Neural crest cell (in vitro differentiated cells): ENCODE measurements at regions not wholly inside any gene's neighbourhood (a gene's known extent, or its start where the extent isn't known, plus 50 kb on each side); places are given as distances from the start of the nearest gene placed in this dataset.

Experiments
- DNase-seq: peaks from one replicate; pipeline ENCODE4 v3.0.0; 2021; ENCODE audit warnings: low read depth, mixed read lengths, low spot score
- H3K27ac Mint-ChIP-seq: one replicate; pipeline ENCODE4 v1.8.0; 2021; ENCODE audit warnings: mild to moderate bottlenecking, mixed read lengths; ENCODE audit not compliant: unreplicated experiment
- H3K27me3 Mint-ChIP-seq: 2 replicates; pipeline ENCODE4 v1.8.0; 2021; ENCODE audit warnings: low read depth, mild to moderate bottlenecking, mixed read lengths
- H3K36me3 Mint-ChIP-seq: 2 replicates; pipeline ENCODE4 v1.8.0; 2021; ENCODE audit warnings: low read depth, mild to moderate bottlenecking, mixed read lengths
- H3K4me1 Mint-ChIP-seq: 2 replicates; pipeline ENCODE4 v1.8.0; 2021; ENCODE audit warnings: mixed read lengths
- H3K4me3 Mint-ChIP-seq: one replicate; pipeline ENCODE4 v1.8.0; 2021; ENCODE audit warnings: mild to moderate bottlenecking, mixed read lengths
- H3K9me3 Mint-ChIP-seq: 2 replicates; pipeline ENCODE4 v1.8.0; 2021; ENCODE audit warnings: mixed read lengths
- CTCF ChIP-seq: fragments of 200-600 bp; sonication (generic); conservative IDR thresholded peaks from 2 replicates; pipeline ENCODE4 v1.5.0; 2021; ENCODE audit warnings: antibody characterized with exemption, mild to moderate bottlenecking

GRCh38 chr7:46678421-46678820, 757.3 kb upstream of the IGFBP3 start:
- no peak for TF ChIP-seq CTCF
- no peak for DNase-seq
- Mint-ChIP-seq H3K9me3 (peaks cover 3% of the 10 kb centered on the region), H3K27me3 (no peaks in the 10 kb centered on the region), H3K27ac (no peak overlapping the region), H3K36me3 (no peaks in the 10 kb centered on the region), H3K4me1 (no peaks in the 10 kb centered on the region), H3K4me3 (no peak overlapping the region)

GRCh38 chr7:46675456-46675855, 754.4 kb upstream of the IGFBP3 start:
- H3K27me3 Mint-ChIP-seq = no peaks in the 10 kb centered on the region
- no peaks in the 10 kb centered on the region for H3K36me3 Mint-ChIP-seq
- H3K9me3 Mint-ChIP-seq = peaks cover 3% of the 10 kb centered on the region
- DNase-seq = no peak
- no peak overlapping the region for H3K27ac Mint-ChIP-seq
- H3K4me1 Mint-ChIP-seq = no peaks in the 10 kb centered on the region
- H3K4me3 Mint-ChIP-seq = no peak overlapping the region
- TF ChIP-seq CTCF = no peak

GRCh38 chr7:46672861-46673260, 751.8 kb upstream of the IGFBP3 start:
- no peaks in the 10 kb centered on the region for H3K36me3 Mint-ChIP-seq
- no peak overlapping the region for H3K4me3 Mint-ChIP-seq

GRCh38 chr7:46671108-46671769, 750.2 kb upstream of the IGFBP3 start:
- H3K4me3 Mint-ChIP-seq = no peak overlapping the region

More at GRCh38 chr7:46672861-46673260, 751.8 kb upstream of the IGFBP3 start:
- no peak for TF ChIP-seq CTCF
- Mint-ChIP-seq H3K4me1 (no peaks in the 10 kb centered on the region), H3K27ac (no peak overlapping the region), H3K27me3 (no peaks in the 10 kb centered on the region), H3K9me3 (peaks cover 3% of the 10 kb centered on the region)
- DNase-seq = no peak

GRCh38 chr7:46669028-46669427, 748.0 kb upstream of the IGFBP3 start:
- Mint-ChIP-seq H3K4me1 (no peaks in the 10 kb centered on the region), H3K4me3 (no peak overlapping the region), H3K36me3 (no peaks in the 10 kb centered on the region), H3K27ac (no peak overlapping the region), H3K9me3 (no peaks in the 10 kb centered on the region), H3K27me3 (no peaks in the 10 kb centered on the region)
- no peak for TF ChIP-seq CTCF
- no peak for DNase-seq

More at GRCh38 chr7:46671108-46671769, 750.2 kb upstream of the IGFBP3 start:
- no peak for DNase-seq
- Mint-ChIP-seq H3K9me3 (no peaks in the 10 kb centered on the region), H3K36me3 (no peaks in the 10 kb centered on the region), H3K27ac (no peak overlapping the region), H3K27me3 (no peaks in the 10 kb centered on the region), H3K4me1 (no peaks in the 10 kb centered on the region)
- TF ChIP-seq CTCF = no peak
